MCF 10A (cell line): ENCODE measurements at regions not wholly inside any gene's neighbourhood (a gene's known extent, or its start where the extent isn't known, plus 50 kb on each side); places are given as distances from the start of the nearest gene placed in this dataset. TPM values are rescaled to one million over a fixed set of nuclear protein-coding genes. Genes with fewer than 3 reads are reported as not detected.

Experiments
- microRNA-seq: library from miRNA; unstranded; fragments of <30 nt; microRNA quantifications from one replicate; pipeline ENCODE4 v1.2.0, GENCODE V29; 2022

Small RNA genes lying in the stretch of these regions (microRNA-seq; reads per million reads assigned to microRNA genes)
- gene MIR1972-2 = not detected
